ENCODE measurements at regions not wholly inside any gene's neighbourhood (a gene's known extent, or its start where the extent isn't known, plus 50 kb on each side); places are given as distances from the start of the nearest gene placed in this dataset.

DNA sequence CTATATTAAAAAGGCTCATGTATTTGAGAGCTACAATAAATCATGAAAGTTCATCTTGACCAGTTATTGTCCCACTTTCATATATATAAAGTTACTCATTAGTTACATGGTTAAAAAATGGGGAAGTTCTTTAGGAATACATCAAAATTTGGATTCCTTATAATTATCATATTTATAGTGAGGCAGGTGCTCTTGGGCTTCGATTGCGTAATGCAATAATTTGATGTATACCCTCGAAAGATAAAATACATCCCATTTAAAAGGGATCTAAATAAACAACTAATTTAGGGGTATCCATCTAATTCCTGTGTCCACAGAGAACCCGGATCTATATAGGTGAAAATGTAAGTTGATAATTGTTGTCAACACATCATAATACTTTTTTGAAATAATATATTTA lies 444.6 kb downstream of the RIT2 start:
- no peak for DNase-seq
- H3K9me3 ChIP-seq: no peaks in the 10 kb centered on the region
- H3K27me3 ChIP-seq (replicated peaks; ENCODE audit: control insufficient read depth, insufficient read depth, low read length): no peaks in the 10 kb centered on the region
- Mint-ChIP-seq H3K4me1 (ENCODE audit: low read depth, unreplicated experiment) (no peaks in the 10 kb centered on the region), H3K9me3 (ENCODE audit: unreplicated experiment) (peaks cover 7% of the 10 kb centered on the region), H3K36me3 (ENCODE audit: insufficient read depth, unreplicated experiment) (no peaks in the 10 kb centered on the region), H3K27me3 (ENCODE audit: insufficient read depth, unreplicated experiment) (no peaks in the 10 kb centered on the region), H3K27ac (ENCODE audit: unreplicated experiment) (no peak overlapping the region), H3K4me3 (ENCODE audit: unreplicated experiment) (no peak overlapping the region)
- H3K4me3 ChIP-seq (ENCODE audit: low read depth, low read length): no peak overlapping the region
- no peaks in the 10 kb centered on the region for H3K36me3 ChIP-seq (ENCODE audit: control insufficient read depth, insufficient read depth, low read length)
- intact Hi-C loops (cut with micrococcal nuclease; ENCODE audit: unreplicated experiment): no loop called here
- no peaks in the 10 kb centered on the region for H3K4me1 ChIP-seq
- no TSS peak for BruUV-seq (replicated peaks)
- TF ChIP-seq, protein P1, sequence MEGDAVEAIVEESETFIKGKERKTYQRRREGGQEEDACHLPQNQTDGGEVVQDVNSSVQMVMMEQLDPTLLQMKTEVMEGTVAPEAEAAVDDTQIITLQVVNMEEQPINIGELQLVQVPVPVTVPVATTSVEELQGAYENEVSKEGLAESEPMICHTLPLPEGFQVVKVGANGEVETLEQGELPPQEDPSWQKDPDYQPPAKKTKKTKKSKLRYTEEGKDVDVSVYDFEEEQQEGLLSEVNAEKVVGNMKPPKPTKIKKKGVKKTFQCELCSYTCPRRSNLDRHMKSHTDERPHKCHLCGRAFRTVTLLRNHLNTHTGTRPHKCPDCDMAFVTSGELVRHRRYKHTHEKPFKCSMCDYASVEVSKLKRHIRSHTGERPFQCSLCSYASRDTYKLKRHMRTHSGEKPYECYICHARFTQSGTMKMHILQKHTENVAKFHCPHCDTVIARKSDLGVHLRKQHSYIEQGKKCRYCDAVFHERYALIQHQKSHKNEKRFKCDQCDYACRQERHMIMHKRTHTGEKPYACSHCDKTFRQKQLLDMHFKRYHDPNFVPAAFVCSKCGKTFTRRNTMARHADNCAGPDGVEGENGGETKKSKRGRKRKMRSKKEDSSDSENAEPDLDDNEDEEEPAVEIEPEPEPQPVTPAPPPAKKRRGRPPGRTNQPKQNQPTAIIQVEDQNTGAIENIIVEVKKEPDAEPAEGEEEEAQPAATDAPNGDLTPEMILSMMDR (IDR thresholded peaks at IDR 0.05; ENCODE audit: insufficient read depth in 1 of 2, low read depth in 1 of 2, low read length in 1 of 2, severe bottlenecking in 1 of 2, unreplicated experiment in 1 of 2): no peak
- ChIA-PET CTCF (no interaction called here), POLR2A (no interaction called here)

- Mint-ChIP-seq H3K4me1 (ENCODE audit: low read depth, unreplicated experiment) (no peaks in the 10 kb centered on the region), H3K9me3 (ENCODE audit: unreplicated experiment) (peaks cover 7% of the 10 kb centered on the region), H3K27ac (ENCODE audit: unreplicated experiment) (no peak overlapping the region), H3K36me3 (ENCODE audit: insufficient read depth, unreplicated experiment) (no peaks in the 10 kb centered on the region), H3K4me3 (ENCODE audit: unreplicated experiment) (no peak overlapping the region), H3K27me3 (ENCODE audit: insufficient read depth, unreplicated experiment) (no peaks in the 10 kb centered on the region)
- H3K9me3 ChIP-seq: no peaks in the 10 kb centered on the region
- BruUV-seq (replicated peaks): no TSS peak
- POLR2A ChIA-PET: no interaction called here
- H3K4me3 ChIP-seq (ENCODE audit: low read depth, low read length): no peak overlapping the region
- intact Hi-C loops (cut with micrococcal nuclease; ENCODE audit: unreplicated experiment): no loop called here
- CTCF ChIA-PET: no interaction called here
- H3K36me3 ChIP-seq (ENCODE audit: control insufficient read depth, insufficient read depth, low read length): no peaks in the 10 kb centered on the region
- H3K4me1 ChIP-seq: no peaks in the 10 kb centered on the region
- DNase-seq: no peak
- no peaks in the 10 kb centered on the region for H3K27me3 ChIP-seq (replicated peaks; ENCODE audit: control insufficient read depth, insufficient read depth, low read length)
- TF ChIP-seq, protein P1 (IDR thresholded peaks at IDR 0.05; ENCODE audit: insufficient read depth in 1 of 2, low read depth in 1 of 2, low read length in 1 of 2, severe bottlenecking in 1 of 2, unreplicated experiment in 1 of 2): no peak
Measured at GRCh38 chr18:42675810-42676209, 439.7 kb downstream of the RIT2 start.

DNA sequence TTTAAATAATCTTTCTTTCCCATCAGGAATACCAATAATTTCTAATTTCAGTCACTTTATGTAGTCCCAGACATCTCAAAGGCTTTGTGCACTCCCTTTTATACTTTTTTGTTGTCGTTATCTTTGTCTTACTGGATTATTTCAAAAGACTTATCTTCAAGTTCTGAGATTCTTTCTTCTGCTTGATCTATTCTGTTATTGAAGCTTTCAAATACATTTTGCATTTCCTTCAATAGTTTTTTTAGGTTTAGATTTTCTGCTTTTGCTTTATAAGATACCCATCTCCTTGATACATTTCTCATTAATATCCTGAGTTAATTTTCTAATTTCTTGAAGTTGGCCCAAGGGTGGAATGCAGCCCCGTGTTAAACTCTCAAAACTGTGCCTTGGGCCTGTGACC lies 432.4 kb downstream of the RIT2 start:
- H3K9me3 ChIP-seq: no peaks in the 10 kb centered on the region

More for the DNA sequence above, 432.4 kb downstream of the RIT2 start:
- TF ChIP-seq, protein P1 (IDR thresholded peaks at IDR 0.05; ENCODE audit: insufficient read depth in 1 of 2, low read depth in 1 of 2, low read length in 1 of 2, severe bottlenecking in 1 of 2, unreplicated experiment in 1 of 2): no peak
- no TSS peak for BruUV-seq (replicated peaks)
- Histone ChIP-seq H3K36me3 (ENCODE audit: control insufficient read depth, insufficient read depth, low read length) (no peaks in the 10 kb centered on the region), H3K4me3 (ENCODE audit: low read depth, low read length) (no peak overlapping the region), H3K4me1 (no peaks in the 10 kb centered on the region), H3K27me3 (replicated peaks; ENCODE audit: control insufficient read depth, insufficient read depth, low read length) (no peaks in the 10 kb centered on the region)
- ChIA-PET POLR2A (no interaction called here), CTCF (no interaction called here)
- H3K27me3 Mint-ChIP-seq (ENCODE audit: insufficient read depth, unreplicated experiment): no peaks in the 10 kb centered on the region
- no peaks in the 10 kb centered on the region for H3K9me3 Mint-ChIP-seq (ENCODE audit: unreplicated experiment)
- H3K27ac Mint-ChIP-seq (ENCODE audit: unreplicated experiment): no peak overlapping the region
- DNase-seq: no peak
- intact Hi-C loops (cut with micrococcal nuclease; ENCODE audit: unreplicated experiment): no loop called here
- H3K36me3 Mint-ChIP-seq (ENCODE audit: insufficient read depth, unreplicated experiment): no peaks in the 10 kb centered on the region
- H3K4me1 Mint-ChIP-seq (ENCODE audit: low read depth, unreplicated experiment): no peaks in the 10 kb centered on the region
- no peak overlapping the region for H3K4me3 Mint-ChIP-seq (ENCODE audit: unreplicated experiment)
